Keratinocyte (primary cell): ENCODE measurements at regions not wholly inside any gene's neighbourhood (a gene's known extent, or its start where the extent isn't known, plus 50 kb on each side); places are given as distances from the start of the nearest gene placed in this dataset.

ENCODE experiments used
- DNase-seq: peaks from one replicate; pipeline ENCODE4 v3.0.0-alpha.2; 2011; ENCODE audit warnings: low read depth, missing footprints, low spot score
- FAIRE-seq: peaks from 2 replicates; lab custom pipeline; 2011; peaks lifted over from hg19 to GRCh38; lab: Jason Lieb, UNC
- H2AFZ ChIP-seq: 2 replicates; pipeline ENCODE4 v1.6.0; 2012; ENCODE audit warnings: low read length, control low read depth, inconsistent platforms; ENCODE audit not compliant: control insufficient read depth
- H3K27ac ChIP-seq: 2 replicates; pipeline ENCODE4 v1.5.1; 2011; ENCODE audit warnings: low read length; ENCODE audit not compliant: control insufficient read depth, insufficient read depth
- H3K27me3 ChIP-seq: 3 replicates; pipeline ENCODE4 v1.6.0; 2011; ENCODE audit warnings: low read length; ENCODE audit not compliant: control insufficient read depth, insufficient read depth; ENCODE audit errors: extremely low read depth
- H3K36me3 ChIP-seq, 2 experiments: 2 replicates in 1 of 2; 3 replicates in 1 of 2; pipeline ENCODE4 v1.5.1; 2011; ENCODE audit warnings: low read length in 2 of 2, mild to moderate bottlenecking in 1 of 2; ENCODE audit not compliant: control insufficient read depth in 2 of 2, insufficient read depth in 2 of 2; ENCODE audit errors: extremely low read depth in 1 of 2
- H3K4me1 ChIP-seq: 3 replicates; pipeline ENCODE4 v1.5.1; 2011; ENCODE audit warnings: low read length; ENCODE audit not compliant: control insufficient read depth, insufficient read depth; ENCODE audit errors: extremely low read depth
- H3K4me2 ChIP-seq: 3 replicates; pipeline ENCODE4 v1.6.0; 2011; ENCODE audit warnings: low read depth, low read length; ENCODE audit not compliant: control insufficient read depth, insufficient read depth; ENCODE audit errors: extremely low read depth
- H3K4me3 ChIP-seq, 3 experiments: fragments of 200-600 bp in 1 of 3; sonication (generic) in 1 of 3; 2 replicates in 2 of 3; 3 replicates in 1 of 3; pipeline ENCODE4 v1.5.1; 2011 to 2016; ENCODE audit warnings: low read length in 3 of 3, mild to moderate bottlenecking in 3 of 3, control low read depth in 2 of 3, inconsistent platforms in 1 of 3, low read depth in 1 of 3, mixed read lengths in 1 of 3, mixed run types in 1 of 3, moderate library complexity in 1 of 3; ENCODE audit not compliant: control insufficient read depth in 2 of 3, insufficient read depth in 2 of 3; ENCODE audit errors: extremely low read depth in 1 of 3
- H3K79me2 ChIP-seq: 2 replicates; pipeline ENCODE4 v1.6.0; 2012; ENCODE audit warnings: low read length; ENCODE audit not compliant: control insufficient read depth, insufficient read depth
- H3K9ac ChIP-seq: 3 replicates; pipeline ENCODE4 v1.6.0; 2011; ENCODE audit warnings: low read length; ENCODE audit not compliant: control insufficient read depth, insufficient read depth; ENCODE audit errors: extremely low read depth
- H3K9me1 ChIP-seq: 3 replicates; pipeline ENCODE4 v1.6.0; 2011; ENCODE audit warnings: low read length; ENCODE audit not compliant: control insufficient read depth, insufficient read depth; ENCODE audit errors: extremely low read depth
- H3K9me3 ChIP-seq: 2 replicates; pipeline ENCODE4 v1.5.1; 2012; ENCODE audit warnings: low read depth, low read length; ENCODE audit not compliant: control insufficient read depth
- H4K20me1 ChIP-seq: 3 replicates; pipeline ENCODE4 v1.6.0; 2011; ENCODE audit warnings: low read length; ENCODE audit not compliant: control insufficient read depth, insufficient read depth; ENCODE audit errors: extremely low read depth
- EZH2 ChIP-seq: IDR thresholded peaks from one replicate; pipeline ENCODE4 v1.6.1; 2012; ENCODE audit warnings: inconsistent platforms, mild to moderate bottlenecking, low read length, moderate library complexity
- dilution Hi-C: fragments of 300-500 bp; cut with MboI; formaldehyde crosslinking; loops from one replicate; pipeline ENCODE4 v1.7.0; 2020; ENCODE audit warnings: low sequenced_read_pairs; ENCODE audit not compliant: extremely low pct_ligation_motif_present
- TF ChIP-seq, protein P1 (sequence below), 3 experiments: IDR thresholded peaks in 1 of 3; conservative IDR thresholded peaks in 1 of 3; optimal IDR thresholded peaks in 1 of 3; 2 replicates in 2 of 3; 3 replicates in 1 of 3; pipeline versions ENCODE3 to v1.5.1; 2011; ENCODE audit warnings: low read length in 3 of 3, mild to moderate bottlenecking in 3 of 3, moderate library complexity in 2 of 3, control low read depth in 1 of 3, inconsistent platforms in 1 of 3; ENCODE audit not compliant: insufficient read depth in 2 of 3; ENCODE audit errors: extremely low read depth in 1 of 3

DNA sequence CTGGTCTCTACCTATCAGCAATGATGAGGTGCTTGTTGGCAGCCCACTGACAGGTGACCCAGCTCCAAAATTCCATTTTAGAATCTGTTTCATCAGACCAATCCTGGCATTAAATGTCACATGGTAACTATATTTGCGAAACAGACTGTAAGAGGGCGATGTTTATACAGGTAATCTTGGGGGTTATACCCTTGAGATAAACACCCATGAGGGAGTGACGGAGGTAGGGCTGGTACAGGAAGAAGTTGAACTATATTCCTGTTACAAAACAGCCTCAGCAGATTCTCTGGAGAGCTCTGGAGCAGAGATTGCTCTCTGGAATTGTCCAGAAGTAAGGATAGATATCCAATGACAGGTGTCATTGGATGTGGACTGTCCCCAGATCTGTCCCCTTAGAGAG, 444.8 kb upstream of the DPP6 start:
- Histone ChIP-seq H3K4me2 (no peak overlapping the region), H3K27ac (no peak overlapping the region), H3K36me3 (no peaks in the 10 kb centered on the region), H2AFZ (no peak overlapping the region), H3K4me1 (no peaks in the 10 kb centered on the region), H3K4me3 (no peak overlapping the region), H3K79me2 (no peaks in the 10 kb centered on the region), H3K27me3 (no peaks in the 10 kb centered on the region), H3K9me3 (no peaks in the 10 kb centered on the region), H4K20me1 (no peaks in the 10 kb centered on the region), H3K9me1 (no peaks in the 10 kb centered on the region), H3K9ac (no peak overlapping the region)
- no peak for FAIRE-seq
- dilution Hi-C loops: no loop called here
- TF ChIP-seq, protein P1, sequence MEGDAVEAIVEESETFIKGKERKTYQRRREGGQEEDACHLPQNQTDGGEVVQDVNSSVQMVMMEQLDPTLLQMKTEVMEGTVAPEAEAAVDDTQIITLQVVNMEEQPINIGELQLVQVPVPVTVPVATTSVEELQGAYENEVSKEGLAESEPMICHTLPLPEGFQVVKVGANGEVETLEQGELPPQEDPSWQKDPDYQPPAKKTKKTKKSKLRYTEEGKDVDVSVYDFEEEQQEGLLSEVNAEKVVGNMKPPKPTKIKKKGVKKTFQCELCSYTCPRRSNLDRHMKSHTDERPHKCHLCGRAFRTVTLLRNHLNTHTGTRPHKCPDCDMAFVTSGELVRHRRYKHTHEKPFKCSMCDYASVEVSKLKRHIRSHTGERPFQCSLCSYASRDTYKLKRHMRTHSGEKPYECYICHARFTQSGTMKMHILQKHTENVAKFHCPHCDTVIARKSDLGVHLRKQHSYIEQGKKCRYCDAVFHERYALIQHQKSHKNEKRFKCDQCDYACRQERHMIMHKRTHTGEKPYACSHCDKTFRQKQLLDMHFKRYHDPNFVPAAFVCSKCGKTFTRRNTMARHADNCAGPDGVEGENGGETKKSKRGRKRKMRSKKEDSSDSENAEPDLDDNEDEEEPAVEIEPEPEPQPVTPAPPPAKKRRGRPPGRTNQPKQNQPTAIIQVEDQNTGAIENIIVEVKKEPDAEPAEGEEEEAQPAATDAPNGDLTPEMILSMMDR (optimal IDR thresholded peaks at IDR 0.05 in 1 of 3, IDR thresholded peaks at IDR 0.05 in 1 of 3, conservative IDR thresholded peaks at IDR 0.05 in 1 of 3; ENCODE audit: extremely low read depth in 1 of 3, insufficient read depth in 2 of 3, low read length in 3 of 3): no peak
- no peak for TF ChIP-seq EZH2
- DNase-seq: no peak

DNA sequence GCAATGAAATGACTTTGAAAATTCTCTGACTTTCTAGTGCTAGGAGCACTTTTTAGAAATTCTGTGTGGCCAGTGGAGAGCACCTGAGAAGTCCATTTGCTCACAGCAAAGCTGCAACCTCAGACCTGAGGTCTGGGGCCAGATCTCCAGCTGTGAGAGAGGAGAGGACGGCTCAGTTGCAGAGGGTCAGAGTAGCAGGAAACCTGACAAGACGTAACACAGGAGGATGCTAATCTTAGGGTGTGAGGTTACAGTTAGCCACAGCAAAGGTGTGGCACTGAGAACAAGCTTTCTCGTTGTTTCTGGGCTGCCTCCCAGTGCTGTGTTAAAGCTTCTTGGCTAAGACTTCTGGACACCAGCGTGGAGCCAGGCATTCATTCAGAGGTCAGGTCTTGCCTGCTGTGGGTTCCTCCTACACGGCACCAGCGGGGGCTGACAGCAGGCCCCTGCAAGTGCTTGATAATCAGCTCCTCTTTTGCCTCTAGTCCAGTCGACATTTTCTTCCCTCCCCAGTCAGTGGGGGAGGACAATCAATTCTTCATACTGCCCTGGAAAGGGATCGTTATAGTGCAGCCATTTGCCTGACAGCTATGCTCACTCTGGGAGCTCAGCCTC, 435.4 kb upstream of the DPP6 start:
- Histone ChIP-seq H3K9me3 (no peaks in the 10 kb centered on the region), H3K9me1 (no peaks in the 10 kb centered on the region), H3K4me2 (no peak overlapping the region), H4K20me1 (no peaks in the 10 kb centered on the region), H3K4me1 (no peaks in the 10 kb centered on the region), H2AFZ (no peak overlapping the region), H3K9ac (no peak overlapping the region), H3K79me2 (no peaks in the 10 kb centered on the region), H3K4me3 (no peak overlapping the region), H3K36me3 (no peaks in the 10 kb centered on the region), H3K27me3 (no peaks in the 10 kb centered on the region), H3K27ac (no peak overlapping the region)
- TF ChIP-seq, protein P1 (optimal IDR thresholded peaks at IDR 0.05 in 1 of 3, IDR thresholded peaks at IDR 0.05 in 1 of 3, conservative IDR thresholded peaks at IDR 0.05 in 1 of 3; ENCODE audit: extremely low read depth in 1 of 3, insufficient read depth in 2 of 3, low read length in 3 of 3): no peak
- TF ChIP-seq EZH2: no peak
- dilution Hi-C loops: no loop called here
- no peak for FAIRE-seq
- DNase-seq: no peak
